GM23248 (cell line): ENCODE measurements at regions not wholly inside any gene's neighbourhood (a gene's known extent, or its start where the extent isn't known, plus 50 kb on each side); places are given as distances from the start of the nearest gene placed in this dataset.

Experiments used
- DNase-seq: peaks from one replicate; pipeline ENCODE4 v3.0.0-alpha.2; 2015
- H2AFZ ChIP-seq: fragments of 200-600 bp; sonication (generic); 2 replicates; pipeline ENCODE4 v1.6.1; 2016; ENCODE audit warnings: antibody characterized with exemption
- H3F3A ChIP-seq: fragments of 200-600 bp; sonication (generic); 2 replicates; pipeline ENCODE4 v1.6.1; 2016; ENCODE audit warnings: mild to moderate bottlenecking, antibody characterized with exemption, mixed run types; ENCODE audit not compliant: insufficient read depth
- H3K27ac ChIP-seq: fragments of 200-600 bp; sonication (generic); 2 replicates; pipeline ENCODE4 v1.5.1; 2016; ENCODE audit warnings: mild to moderate bottlenecking
- H3K27me3 ChIP-seq: fragments of 200-600 bp; sonication (generic); replicated peaks from 2 replicates; pipeline ENCODE4 v1.6.1; 2016; ENCODE audit warnings: mild to moderate bottlenecking; ENCODE audit not compliant: insufficient read depth
- H3K36me3 ChIP-seq: fragments of 200-600 bp; sonication (generic); 2 replicates; pipeline ENCODE4 v1.6.1; 2016; ENCODE audit warnings: low read depth, mild to moderate bottlenecking
- H3K4me1 ChIP-seq: fragments of 200-600 bp; sonication (generic); 2 replicates; pipeline ENCODE4 v1.6.1; 2016; ENCODE audit warnings: mild to moderate bottlenecking; ENCODE audit not compliant: insufficient read depth
- H3K4me2 ChIP-seq: fragments of 200-600 bp; sonication (generic); one replicate; pipeline ENCODE4 v1.6.1; 2016; ENCODE audit warnings: mild to moderate bottlenecking; ENCODE audit not compliant: unreplicated experiment
- H3K4me3 ChIP-seq: fragments of 200-600 bp; sonication (generic); 2 replicates; pipeline ENCODE4 v1.5.1; 2016; ENCODE audit warnings: mild to moderate bottlenecking
- H3K79me2 ChIP-seq: fragments of 200-600 bp; sonication (generic); 2 replicates; pipeline ENCODE4 v1.6.1; 2016; ENCODE audit warnings: mild to moderate bottlenecking; ENCODE audit not compliant: insufficient read depth
- H3K9ac ChIP-seq: fragments of 200-600 bp; sonication (generic); 2 replicates; pipeline ENCODE4 v1.6.1; 2016; ENCODE audit warnings: mild to moderate bottlenecking
- H3K9me2 ChIP-seq: fragments of 200-600 bp; sonication (generic); 2 replicates; pipeline ENCODE4 v1.6.1; 2016; ENCODE audit warnings: mixed run types, mild to moderate bottlenecking, moderate library complexity; ENCODE audit not compliant: insufficient read depth
- H3K9me3 ChIP-seq: fragments of 200-600 bp; sonication (generic); one replicate; pipeline ENCODE4 v1.6.1; 2017; ENCODE audit warnings: low read depth
- H4K20me1 ChIP-seq: fragments of 200-600 bp; sonication (generic); 2 replicates; pipeline ENCODE4 v1.6.0; 2016; ENCODE audit not compliant: insufficient read depth
- EZH2 ChIP-seq: fragments of 200-600 bp; sonication (generic); IDR thresholded peaks from 2 replicates; pipeline ENCODE4 v1.6.1; 2018; ENCODE audit warnings: antibody characterized with exemption, mild to moderate bottlenecking; ENCODE audit not compliant: insufficient read depth, poor library complexity, severe bottlenecking
- EZH2phosphoT487 ChIP-seq: fragments of 200-600 bp; sonication (generic); IDR thresholded peaks from 2 replicates; pipeline ENCODE4 v1.6.1; 2018; ENCODE audit warnings: antibody characterized with exemption, moderate library complexity, mild to moderate bottlenecking, low read depth; ENCODE audit not compliant: insufficient read depth
- WGBS, 2 experiments: methylation state at CpG; one replicate each; pipeline ENCODE4 v1.1.6; 2015 to 2017; ENCODE audit warnings: low lambda C conversion rate in 2 of 2, low coverage in 1 of 2; ENCODE audit errors: missing lambda C conversion rate in 2 of 2; 5-methylcytosine and 5-hydroxymethylcytosine counted together
- in situ Hi-C: fragments of 300-500 bp; cut with MboI; formaldehyde crosslinking; loops from 2 replicates; pipeline ENCODE4 v1.15.0; 2020

DNA sequence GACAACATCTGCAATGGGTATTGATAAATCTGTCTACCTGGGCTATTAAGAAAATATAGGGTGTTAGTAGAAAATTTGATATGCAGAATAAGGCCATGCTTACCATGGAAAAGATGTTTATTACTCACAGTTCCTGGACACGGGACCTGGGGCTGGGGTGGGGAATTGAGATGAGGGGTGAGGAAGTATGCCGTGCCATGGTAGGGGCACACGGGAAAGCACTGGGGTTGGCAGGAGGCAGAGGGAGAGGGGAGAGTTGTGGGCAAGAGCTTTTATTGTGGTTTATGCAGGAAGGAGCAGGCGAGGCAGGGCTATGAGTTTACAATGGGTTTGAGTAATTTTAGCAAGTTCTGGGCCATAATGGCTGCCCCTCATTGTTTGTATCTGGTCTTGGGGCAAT, 493.8 kb downstream of the SIPA1L2 start:
- WGBS, 2 experiments, result 75 to 84% methylated on average over 4 of the region's 4 CpGs
- no peak overlapping the region for H2AFZ ChIP-seq
- no peak for DNase-seq
- no peaks in the 10 kb centered on the region for H3K36me3 ChIP-seq
- no peak overlapping the region for H3K4me2 ChIP-seq
- no peaks in the 10 kb centered on the region for H3K9me3 ChIP-seq
- H4K20me1 ChIP-seq, result no peaks in the 10 kb centered on the region
- no peak overlapping the region for H3K4me3 ChIP-seq
- in situ Hi-C loops, result no loop called here
- no peaks in the 10 kb centered on the region for H3F3A ChIP-seq
- TF ChIP-seq EZH2 (no peak), EZH2phosphoT487 (no peak)
- no peak overlapping the region for H3K9ac ChIP-seq
- H3K4me1 ChIP-seq, result no peaks in the 10 kb centered on the region
- H3K79me2 ChIP-seq, result no peaks in the 10 kb centered on the region
- H3K27me3 ChIP-seq, result no peaks in the 10 kb centered on the region
- no peak overlapping the region for H3K27ac ChIP-seq
- H3K9me2 ChIP-seq, result no peaks in the 10 kb centered on the region

GRCh38 chr1:232134365-232134764, 495.6 kb downstream of the SIPA1L2 start:
- H3K4me3 ChIP-seq, result no peak overlapping the region
- H3K4me1 ChIP-seq, result no peaks in the 10 kb centered on the region
- no peak for TF ChIP-seq EZH2
- TF ChIP-seq EZH2phosphoT487, result no peak
- no peaks in the 10 kb centered on the region for H3K27me3 ChIP-seq
- H3K36me3 ChIP-seq, result no peaks in the 10 kb centered on the region
- H3K9ac ChIP-seq, result no peak overlapping the region
- no peaks in the 10 kb centered on the region for H3K79me2 ChIP-seq
- no peaks in the 10 kb centered on the region for H4K20me1 ChIP-seq
- no peaks in the 10 kb centered on the region for H3K9me2 ChIP-seq
- H3K27ac ChIP-seq, result no peak overlapping the region
- 70 to 75% methylated on average over 2 of the region's 2 CpGs for WGBS, 2 experiments
- no peaks in the 10 kb centered on the region for H3K9me3 ChIP-seq
- H3K4me2 ChIP-seq, result no peak overlapping the region
- in situ Hi-C loops, result no loop called here
- H3F3A ChIP-seq, result no peaks in the 10 kb centered on the region
- DNase-seq, result no peak
- no peak overlapping the region for H2AFZ ChIP-seq

DNA sequence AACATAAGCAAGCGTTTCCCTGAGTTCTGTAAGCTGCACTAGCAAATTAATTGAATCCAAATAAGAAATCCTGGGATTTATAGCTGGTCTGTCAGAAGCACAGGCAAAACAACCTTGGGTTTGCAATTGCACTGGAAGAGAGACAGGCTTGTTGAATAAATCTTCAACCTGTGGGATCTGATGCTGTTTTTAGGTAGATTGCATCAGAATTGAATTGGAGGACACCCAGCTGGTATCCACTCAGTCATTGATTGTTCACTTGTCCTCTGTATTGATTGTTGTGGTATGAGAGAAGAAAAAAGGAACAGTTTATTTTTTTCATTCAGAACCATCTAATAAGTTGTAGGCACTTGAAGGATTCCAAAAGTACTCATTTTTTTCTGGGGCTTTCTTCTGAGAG, 497.4 kb downstream of the SIPA1L2 start:
- TF ChIP-seq EZH2phosphoT487 (no peak), EZH2 (no peak)
- Histone ChIP-seq H3K79me2 (no peaks in the 10 kb centered on the region), H3F3A (peaks cover 6% of the 10 kb centered on the region), H3K9ac (no peak overlapping the region), H4K20me1 (no peaks in the 10 kb centered on the region), H3K4me2 (no peak overlapping the region), H3K36me3 (no peaks in the 10 kb centered on the region), H3K27ac (no peak overlapping the region), H3K4me3 (no peak overlapping the region), H3K4me1 (peaks cover 4% of the 10 kb centered on the region), H3K9me3 (no peaks in the 10 kb centered on the region), H2AFZ (no peak overlapping the region), H3K9me2 (no peaks in the 10 kb centered on the region), H3K27me3 (no peaks in the 10 kb centered on the region)
- WGBS, 2 experiments, result 90 to 93% methylated on average over 1 of the region's 1 CpG
- in situ Hi-C loops, result no loop called here
- no peak for DNase-seq

GRCh38 chr1:232131715-232132391, 498.1 kb downstream of the SIPA1L2 start:
- DNase-seq, result no peak
- 72 to 75% methylated on average over 1 of the region's 1 CpG for WGBS, 2 experiments
- H3K36me3 ChIP-seq, result no peaks in the 10 kb centered on the region
- no peak overlapping the region for H3K4me3 ChIP-seq
- no peaks in the 10 kb centered on the region for H3K79me2 ChIP-seq
- in situ Hi-C loops, result no loop called here
- no peak overlapping the region for H3K4me2 ChIP-seq
- no peaks in the 10 kb centered on the region for H4K20me1 ChIP-seq
- H3K9me3 ChIP-seq, result no peaks in the 10 kb centered on the region
- peaks cover 12% of the 10 kb centered on the region for H3K4me1 ChIP-seq
- no peak overlapping the region for H3K27ac ChIP-seq
- no peak overlapping the region for H3K9ac ChIP-seq
- no peaks in the 10 kb centered on the region for H3K27me3 ChIP-seq
- no peak overlapping the region for H2AFZ ChIP-seq
- H3F3A ChIP-seq, result peaks cover 8% of the 10 kb centered on the region
- H3K9me2 ChIP-seq, result no peaks in the 10 kb centered on the region
- TF ChIP-seq EZH2, result no peak
- no peak for TF ChIP-seq EZH2phosphoT487
